ENCODE measurements at regions not wholly inside any gene's neighbourhood (a gene's known extent, or its start where the extent isn't known, plus 50 kb on each side); places are given as distances from the start of the nearest gene placed in this dataset.

- no peaks in the 10 kb centered on the region for H3K27me3 Mint-ChIP-seq (ENCODE audit: insufficient read depth, low read depth, poor library complexity)
- H3K4me3 Mint-ChIP-seq = no peak overlapping the region
- DNase-seq (ENCODE audit: low spot score) (no peak), ATAC-seq (no peak)
- H3K27ac Mint-ChIP-seq = no peak overlapping the region
- Histone ChIP-seq H3K4me2 (no peak overlapping the region), H4K20me1 (replicated peaks; ENCODE audit: insufficient read depth) (no peaks in the 10 kb centered on the region), H3K4me1 (ENCODE audit: insufficient read depth) (no peaks in the 10 kb centered on the region), H3K79me2 (replicated peaks; ENCODE audit: insufficient read depth) (no peaks in the 10 kb centered on the region), H3F3A (replicated peaks; ENCODE audit: low read depth) (no peaks in the 10 kb centered on the region), H3K36me3 (ENCODE audit: insufficient read depth) (peaks cover 25% of the 10 kb centered on the region), H3K4me3 (no peak overlapping the region), H3K27ac (ENCODE audit: low read depth) (no peak overlapping the region), H3K27me3 (ENCODE audit: insufficient read depth) (no peaks in the 10 kb centered on the region), H3K9me2 (ENCODE audit: insufficient read depth) (no peaks in the 10 kb centered on the region), H2AFZ (no peak overlapping the region)
- H3K36me3 Mint-ChIP-seq (ENCODE audit: low read depth) = peaks cover 13% of the 10 kb centered on the region; the same call in 2 of the 3 replicates
- H3K4me1 Mint-ChIP-seq = no peaks in the 10 kb centered on the region
- TF ChIP-seq JUNB (IDR thresholded peaks at IDR 0.05; ENCODE audit: unreplicated experiment) (no peak), CREB1 (CRISPR knock-in tag; IDR thresholded peaks at IDR 0.05; ENCODE audit: low read depth) (no peak), REST (IDR thresholded peaks at IDR 0.05; ENCODE audit: unreplicated experiment) (no peak), NANOG (IDR thresholded peaks at IDR 0.05; ENCODE audit: borderline replicate concordance) (no peak), ZNF331 (CRISPR knock-in tag; IDR thresholded peaks at IDR 0.05; ENCODE audit: low read depth) (no peak), CTCF (conservative IDR thresholded peaks at IDR 0.05; ENCODE audit: low read depth in 2 of 2) (no peak), ZNF462 (CRISPR knock-in tag; IDR thresholded peaks at IDR 0.05) (no peak), STAT1 (IDR thresholded peaks at IDR 0.05; ENCODE audit: unreplicated experiment) (no peak), ETS1 (IDR thresholded peaks at IDR 0.05) (no peak), EZH2phosphoT487 (IDR thresholded peaks at IDR 0.05; ENCODE audit: unreplicated experiment) (no peak), ZNF114 (CRISPR knock-in tag; IDR thresholded peaks at IDR 0.05) (no peak), POLR2AphosphoS5 (IDR thresholded peaks at IDR 0.05; ENCODE audit: low read depth) (no peak), EZH2 (IDR thresholded peaks at IDR 0.05; ENCODE audit: low read depth, unreplicated experiment) (no peak)
- H3K9me3 Mint-ChIP-seq = peaks cover 100% of the 10 kb centered on the region
Observed at GRCh38 chr11:50379484-50379883, 346.8 kb downstream of the OR4C45 start.

All from GM23338 (cell line).